ENCODE measurements at regions not wholly inside any gene's neighbourhood (a gene's known extent, or its start where the extent isn't known, plus 50 kb on each side); places are given as distances from the start of the nearest gene placed in this dataset.

DNA sequence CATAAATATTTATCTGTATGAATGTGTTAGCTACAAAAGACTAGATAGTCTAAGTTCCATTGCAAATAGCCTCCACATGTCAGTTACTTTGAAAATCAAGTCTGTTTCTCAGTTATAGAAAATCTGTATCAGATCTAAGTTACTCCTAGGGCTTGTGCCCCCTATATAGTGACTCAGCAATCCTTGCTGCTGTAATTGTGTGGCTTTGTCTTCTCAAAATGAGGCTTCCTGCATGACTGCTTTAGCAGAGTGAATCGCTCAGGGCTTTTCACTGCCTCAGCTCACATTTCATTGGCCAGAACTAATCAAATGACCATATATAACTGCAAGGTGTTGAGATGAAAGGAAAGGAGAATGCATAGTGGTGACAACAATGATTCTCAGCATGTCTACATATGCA, 552.2 kb upstream of the STXBP6 start:
- no peak overlapping the region for H3K4me3 ChIP-seq (ENCODE audit: low read depth, poor library complexity, severe bottlenecking)
- 74 to 79% methylated on average over 1 of the region's 1 CpG for WGBS, 2 donors
- intact Hi-C loops (cut with DNase I; ENCODE audit: low total_unique reads) = no loop called here
- DNase-seq (ENCODE audit: low spot score in 2 of 2) = no peak
- no peak for TF ChIP-seq POLR2A (IDR thresholded peaks at IDR 0.05)
- TF ChIP-seq, protein P1, sequence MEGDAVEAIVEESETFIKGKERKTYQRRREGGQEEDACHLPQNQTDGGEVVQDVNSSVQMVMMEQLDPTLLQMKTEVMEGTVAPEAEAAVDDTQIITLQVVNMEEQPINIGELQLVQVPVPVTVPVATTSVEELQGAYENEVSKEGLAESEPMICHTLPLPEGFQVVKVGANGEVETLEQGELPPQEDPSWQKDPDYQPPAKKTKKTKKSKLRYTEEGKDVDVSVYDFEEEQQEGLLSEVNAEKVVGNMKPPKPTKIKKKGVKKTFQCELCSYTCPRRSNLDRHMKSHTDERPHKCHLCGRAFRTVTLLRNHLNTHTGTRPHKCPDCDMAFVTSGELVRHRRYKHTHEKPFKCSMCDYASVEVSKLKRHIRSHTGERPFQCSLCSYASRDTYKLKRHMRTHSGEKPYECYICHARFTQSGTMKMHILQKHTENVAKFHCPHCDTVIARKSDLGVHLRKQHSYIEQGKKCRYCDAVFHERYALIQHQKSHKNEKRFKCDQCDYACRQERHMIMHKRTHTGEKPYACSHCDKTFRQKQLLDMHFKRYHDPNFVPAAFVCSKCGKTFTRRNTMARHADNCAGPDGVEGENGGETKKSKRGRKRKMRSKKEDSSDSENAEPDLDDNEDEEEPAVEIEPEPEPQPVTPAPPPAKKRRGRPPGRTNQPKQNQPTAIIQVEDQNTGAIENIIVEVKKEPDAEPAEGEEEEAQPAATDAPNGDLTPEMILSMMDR (IDR thresholded peaks at IDR 0.05) = no peak

DNA sequence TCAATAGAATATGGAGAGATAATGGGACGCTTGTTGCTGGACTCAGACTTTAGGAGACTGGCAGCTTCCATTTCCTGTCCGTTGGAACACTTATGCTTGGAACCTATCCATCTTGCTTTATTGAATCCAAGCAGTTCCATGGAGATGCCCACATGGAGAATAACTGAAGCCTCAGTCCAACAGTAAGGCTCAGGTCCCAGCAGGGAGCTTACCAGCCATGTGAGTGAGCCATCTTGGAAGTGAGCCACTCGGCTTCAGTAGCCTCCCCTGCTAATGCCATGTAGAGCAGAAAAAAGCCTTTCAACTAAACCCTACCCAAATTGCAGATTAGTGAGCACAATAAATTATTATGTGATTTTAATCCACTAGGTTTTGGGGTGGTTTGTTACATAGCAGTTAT, 538.8 kb upstream of the STXBP6 start:
- DNase-seq (ENCODE audit: low spot score in 2 of 2) = no peak
- H3K4me3 ChIP-seq (ENCODE audit: low read depth, poor library complexity, severe bottlenecking) = no peak overlapping the region
- 77 to 85% methylated on average over 3 of the region's 3 CpGs for WGBS, 2 donors
- intact Hi-C loops (cut with DNase I; ENCODE audit: low total_unique reads) = no loop called here
- no peak for TF ChIP-seq POLR2A (IDR thresholded peaks at IDR 0.05)
- TF ChIP-seq, protein P1 (IDR thresholded peaks at IDR 0.05) = no peak

DNA sequence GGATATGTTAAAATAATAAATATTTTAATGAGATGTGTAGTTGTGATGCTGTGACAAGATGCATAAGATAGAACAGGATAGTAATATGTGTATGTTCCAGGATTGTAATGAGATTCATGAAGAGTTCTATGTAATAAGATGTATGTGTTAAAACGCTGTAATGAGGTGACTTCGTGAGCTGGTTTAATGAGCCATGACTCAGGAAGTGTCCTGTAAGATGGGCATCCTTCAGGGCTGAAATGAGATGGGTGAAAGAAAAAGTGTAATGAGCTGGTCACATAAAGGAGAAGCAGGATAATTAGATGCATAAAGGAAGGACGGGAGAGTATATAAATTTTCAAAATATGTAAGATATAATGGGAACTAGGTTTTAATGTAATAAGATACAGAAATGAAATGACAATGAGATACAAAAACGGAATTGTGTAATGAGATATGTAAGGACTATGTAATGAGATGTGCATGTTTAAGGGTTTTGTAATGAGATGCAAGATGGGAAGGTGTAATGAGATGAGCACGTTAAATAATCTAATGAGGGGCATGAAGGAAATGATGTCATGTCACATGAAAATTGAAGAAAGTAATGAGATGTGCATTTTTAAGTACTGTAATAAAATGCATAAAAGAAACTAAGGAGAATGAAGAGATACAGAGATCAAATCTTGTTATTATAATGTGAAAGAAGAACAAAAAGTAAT, 524.8 kb upstream of the STXBP6 start:
- DNase-seq (ENCODE audit: low spot score in 2 of 2) = no peak
- intact Hi-C loops (cut with DNase I; ENCODE audit: low total_unique reads) = no loop called here
- WGBS, 2 donors = 72 to 78% methylated on average over 5 of the region's 5 CpGs

DNA sequence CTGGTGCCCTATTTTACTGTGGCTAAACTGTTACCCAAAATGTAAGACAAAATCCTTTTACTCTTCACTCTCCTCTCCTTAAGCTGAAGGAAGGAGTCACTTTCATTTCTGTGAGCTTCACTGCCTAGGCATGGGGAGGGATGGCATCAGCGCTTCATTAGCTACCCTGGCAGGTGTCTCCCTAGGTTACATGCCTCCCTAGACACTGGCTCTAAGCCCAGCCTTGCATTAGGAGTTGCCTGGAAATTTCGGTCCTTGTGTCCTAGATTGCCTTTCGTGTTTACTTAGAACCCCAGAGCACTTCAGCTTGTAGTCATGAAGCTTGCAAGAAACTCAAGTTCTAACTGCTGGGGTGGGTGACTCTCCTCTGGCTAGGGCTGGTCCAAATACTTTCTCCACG, 520.5 kb upstream of the STXBP6 start:
- TF ChIP-seq, protein P1 (IDR thresholded peaks at IDR 0.05) = no peak
- TF ChIP-seq POLR2A (IDR thresholded peaks at IDR 0.05) = no peak
- intact Hi-C loops (cut with DNase I; ENCODE audit: low total_unique reads) = no loop called here
- WGBS, 2 donors = 60 to 69% methylated on average over 4 of the region's 4 CpGs

More for the DNA sequence above, 524.8 kb upstream of the STXBP6 start:
- no peak overlapping the region for H3K4me3 ChIP-seq (ENCODE audit: low read depth, poor library complexity, severe bottlenecking)
- TF ChIP-seq, protein P1 (IDR thresholded peaks at IDR 0.05) = no peak
- no peak for TF ChIP-seq POLR2A (IDR thresholded peaks at IDR 0.05)

DNA sequence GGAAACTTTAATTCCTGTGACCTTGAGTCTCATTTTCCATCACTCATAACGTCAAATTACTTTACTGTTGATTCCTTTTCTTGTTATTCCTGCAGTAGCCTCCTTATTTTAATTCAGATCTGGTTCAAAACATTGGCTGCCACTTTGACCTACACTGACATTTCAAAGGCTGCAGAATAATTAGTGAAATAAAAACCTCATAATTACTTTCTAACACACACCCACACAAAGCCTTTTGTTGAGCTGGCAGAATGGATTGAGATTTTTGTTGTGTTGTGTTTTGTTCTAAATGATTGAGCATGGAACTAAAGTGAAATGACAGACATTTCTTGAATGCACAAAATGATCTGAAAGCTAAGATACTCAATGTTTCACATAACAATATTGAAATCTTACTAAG, 507.5 kb upstream of the STXBP6 start:
- TF ChIP-seq, protein P1 (IDR thresholded peaks at IDR 0.05) = no peak
- TF ChIP-seq POLR2A (IDR thresholded peaks at IDR 0.05) = no peak
- intact Hi-C loops (cut with DNase I; ENCODE audit: low total_unique reads) = no loop called here
- no peak for DNase-seq (ENCODE audit: low spot score in 2 of 2)
- WGBS, 2 donors = 13 to 42% methylated on average over 1 of the region's 1 CpG
- no peak overlapping the region for H3K4me3 ChIP-seq (ENCODE audit: low read depth, poor library complexity, severe bottlenecking)

More for the DNA sequence above, 520.5 kb upstream of the STXBP6 start:
- no peak overlapping the region for H3K4me3 ChIP-seq (ENCODE audit: low read depth, poor library complexity, severe bottlenecking)
- DNase-seq (ENCODE audit: low spot score in 2 of 2) = no peak

DNA sequence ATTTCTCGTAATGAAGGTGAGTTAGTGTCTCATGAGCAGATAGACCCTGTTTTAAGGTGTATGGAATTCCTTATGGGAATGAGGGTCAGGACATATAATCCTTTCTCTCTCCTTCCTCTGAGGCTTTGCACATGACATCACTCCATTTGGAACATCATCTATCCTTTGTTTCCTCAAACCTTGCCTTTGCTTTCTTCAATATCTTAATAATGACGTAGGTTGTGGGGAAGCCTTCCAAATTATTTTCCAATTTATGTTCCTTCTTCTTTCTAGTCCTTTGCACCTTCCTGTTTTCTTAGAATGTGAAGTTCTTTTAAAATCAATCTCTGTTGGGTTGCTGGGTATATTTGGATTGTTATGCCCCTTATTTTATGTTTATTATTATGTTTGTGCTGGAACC, 502.9 kb upstream of the STXBP6 start:
- WGBS, 2 donors = 39 to 42% methylated on average over 2 of the region's 2 CpGs
- no peak for DNase-seq (ENCODE audit: low spot score in 2 of 2)
- TF ChIP-seq, protein P1 (IDR thresholded peaks at IDR 0.05) = no peak
- TF ChIP-seq POLR2A (IDR thresholded peaks at IDR 0.05) = no peak
- H3K4me3 ChIP-seq (ENCODE audit: low read depth, poor library complexity, severe bottlenecking) = no peak overlapping the region
- intact Hi-C loops (cut with DNase I; ENCODE audit: low total_unique reads) = no loop called here

Data from lower leg skin (tissue), 4 donors.